Activated CD4-positive, alpha-beta T cell treated with anti-CD3 and anti-CD28 coated beads, Interleukin-2, Interleukin-6, amounts not matched to agents 100 ng/mL and 50 ng/mL, durations not matched to agents 16 hours and 8 hours (primary cell): ENCODE measurements at regions not wholly inside any gene's neighbourhood (a gene's known extent, or its start where the extent isn't known, plus 50 kb on each side); places are given as distances from the start of the nearest gene placed in this dataset.

Experiments
- DNase-seq: peaks from one replicate; pipeline ENCODE4 v3.0.0-alpha.2; 2020

GRCh38 chr2:65508225-65508624, 75.8 kb upstream of the SPRED2 start:
- no peak for DNase-seq

- no peak for DNase-seq
These were observed 75.0 kb upstream of the SPRED2 start for GRCh38 chr2:65507102-65508069.

GRCh38 chr2:65504814-65505697, 72.7 kb upstream of the SPRED2 start:
- no peak for DNase-seq

GRCh38 chr2:65504201-65504600, 71.8 kb upstream of the SPRED2 start:
- no peak for DNase-seq

GRCh38 chr2:65503746-65504145, 71.3 kb upstream of the SPRED2 start:
- DNase-seq, result no peak

GRCh38 chr2:65501836-65502235, 69.4 kb upstream of the SPRED2 start:
- no peak for DNase-seq

- DNase-seq, result no peak
These were observed 68.7 kb upstream of the SPRED2 start for GRCh38 chr2:65501074-65501473.

- no peak for DNase-seq
These were observed 68.1 kb upstream of the SPRED2 start for GRCh38 chr2:65500310-65501040.

GRCh38 chr2:65499216-65499615, 66.8 kb upstream of the SPRED2 start:
- no peak for DNase-seq

- DNase-seq, result no peak
These were observed 66.0 kb upstream of the SPRED2 start for GRCh38 chr2:65498396-65498795.

GRCh38 chr2:65495251-65495877, 63.0 kb upstream of the SPRED2 start:
- DNase-seq, result no peak

- no peak for DNase-seq
These were observed 61.7 kb upstream of the SPRED2 start for GRCh38 chr2:65494078-65494477.

GRCh38 chr2:65491381-65491905, 59.0 kb upstream of the SPRED2 start:
- no peak for DNase-seq

- DNase-seq, result no peak
These were observed 57.8 kb upstream of the SPRED2 start for GRCh38 chr2:65490222-65490621.

- no peak for DNase-seq
These were observed 56.9 kb upstream of the SPRED2 start for GRCh38 chr2:65489269-65489668.

GRCh38 chr2:65488527-65488926, 56.1 kb upstream of the SPRED2 start:
- no peak for DNase-seq

GRCh38 chr2:65487404-65487803, 55.0 kb upstream of the SPRED2 start:
- no peak for DNase-seq

- no peak for DNase-seq
These were observed 54.4 kb upstream of the SPRED2 start for GRCh38 chr2:65486802-65487201.

- no peak for DNase-seq
These were observed 53.9 kb upstream of the SPRED2 start for GRCh38 chr2:65486282-65486681.

GRCh38 chr2:65485839-65486238, 53.4 kb upstream of the SPRED2 start:
- no peak for DNase-seq

- DNase-seq, result no peak
These were observed 51.4 kb upstream of the SPRED2 start for GRCh38 chr2:65483763-65484162.

- no peak for DNase-seq
These were observed 50.6 kb upstream of the SPRED2 start for GRCh38 chr2:65482971-65483370.
